HG02981 (cell line): ENCODE measurements at regions not wholly inside any gene's neighbourhood (a gene's known extent, or its start where the extent isn't known, plus 50 kb on each side); places are given as distances from the start of the nearest gene placed in this dataset.

Experiments used
- ATAC-seq: cut with Tn5 transposase; IDR thresholded peaks from one replicate; pipeline ENCODE4 v1.9.1; 2021; ENCODE audit warnings: mild to moderate bottlenecking, moderate library complexity; ENCODE audit not compliant: unreplicated experiment

- ATAC-seq, result no peak
Measured at GRCh38 chr4:45985038-45985437, 138.8 kb downstream of the GABRG1 start.

DNA sequence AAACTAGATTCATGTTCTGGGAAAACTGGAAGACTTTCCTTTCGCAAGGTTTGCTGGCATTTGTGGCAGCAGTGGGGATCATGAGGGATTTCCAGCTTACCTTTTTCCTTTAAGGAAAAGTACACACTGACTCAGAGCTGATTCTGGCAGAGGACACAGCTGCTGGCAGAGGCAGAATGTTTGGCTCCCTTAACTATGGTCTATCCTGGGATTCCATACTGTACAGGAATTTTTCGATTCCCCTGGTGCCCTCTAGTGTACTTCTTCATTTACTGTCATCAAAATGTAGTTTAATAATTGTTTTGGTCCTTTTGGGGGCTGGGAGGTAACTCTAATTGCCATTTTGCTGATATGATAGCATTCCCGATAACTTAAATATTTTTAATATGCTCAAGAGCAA, 152.7 kb downstream of the GABRG1 start:
- no peak for ATAC-seq

DNA sequence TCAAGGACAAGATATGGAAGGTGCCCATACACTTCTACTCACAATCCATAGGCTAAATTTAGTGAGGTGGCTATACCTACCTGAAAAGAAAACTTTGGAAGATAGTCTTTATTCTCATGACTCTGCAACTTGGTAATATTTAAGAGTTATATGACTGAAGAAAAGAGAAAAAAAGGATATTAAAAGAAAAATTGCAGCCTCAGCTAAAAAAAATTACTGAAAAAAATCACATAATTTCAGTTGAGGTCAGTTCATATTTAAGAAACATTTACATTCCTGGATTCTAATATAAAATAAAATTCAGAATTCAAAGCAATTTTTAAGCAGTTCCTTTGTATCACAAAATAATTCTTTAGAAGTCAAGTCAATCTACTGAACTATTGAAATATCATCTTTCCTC, 166.5 kb downstream of the GABRG1 start:
- no peak for ATAC-seq

DNA sequence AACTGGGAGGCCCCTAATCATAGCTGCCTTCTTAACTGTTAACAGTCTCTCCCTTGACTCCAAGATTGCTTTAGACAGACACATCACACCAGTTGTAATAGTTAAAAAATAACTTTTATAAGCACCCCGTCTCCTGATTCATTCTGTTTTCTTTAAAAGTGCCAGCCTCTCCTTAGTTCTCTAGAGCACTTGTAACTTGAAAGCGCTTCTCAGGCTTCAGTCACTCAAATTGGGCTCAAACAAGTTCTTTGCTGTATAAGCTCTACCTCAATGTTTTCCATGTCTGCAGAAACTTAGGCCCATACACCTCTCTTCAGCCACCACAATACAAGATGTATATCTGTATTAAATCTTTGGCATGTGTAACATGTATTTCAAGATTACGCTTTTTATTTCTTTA, 169.6 kb downstream of the GABRG1 start:
- no peak for ATAC-seq

DNA sequence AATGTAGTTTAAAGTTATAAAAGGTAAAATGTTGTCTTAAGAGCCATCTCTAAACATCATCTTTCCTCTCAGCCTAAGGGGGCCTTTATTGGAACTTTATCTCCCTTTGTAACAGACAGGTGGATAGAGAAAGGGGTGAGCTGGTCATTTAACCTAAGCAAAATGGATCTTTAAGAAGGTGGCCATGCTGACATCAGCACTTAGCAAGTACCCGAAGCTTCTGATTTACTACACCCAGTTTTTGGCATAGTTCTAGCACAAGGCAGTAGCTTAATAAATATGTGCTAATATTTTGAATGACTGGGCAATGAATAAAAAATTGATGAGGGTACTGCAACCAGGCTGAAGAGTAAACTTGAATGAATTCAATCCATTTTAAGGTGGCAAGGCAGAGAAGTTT, 172.7 kb downstream of the GABRG1 start:
- no peak for ATAC-seq

DNA sequence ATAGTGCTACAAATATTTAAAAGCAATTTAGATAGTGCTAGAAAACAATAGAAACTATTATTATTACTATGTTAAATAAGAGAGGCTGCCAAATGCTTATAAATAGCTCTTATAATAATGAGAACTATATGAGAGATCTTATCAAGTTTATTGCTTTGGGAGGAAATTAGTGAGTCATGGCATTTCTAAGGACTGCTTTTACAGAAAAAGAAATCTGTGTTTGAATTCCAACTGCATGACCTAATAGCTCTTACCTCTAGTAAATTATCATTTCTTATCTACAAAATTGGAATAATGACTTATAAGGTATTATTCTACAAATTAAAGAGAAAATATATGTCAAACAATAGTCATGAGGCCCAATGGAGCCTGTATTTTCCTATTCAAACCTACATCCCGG, 177.2 kb downstream of the GABRG1 start:
- ATAC-seq, result no peak

DNA sequence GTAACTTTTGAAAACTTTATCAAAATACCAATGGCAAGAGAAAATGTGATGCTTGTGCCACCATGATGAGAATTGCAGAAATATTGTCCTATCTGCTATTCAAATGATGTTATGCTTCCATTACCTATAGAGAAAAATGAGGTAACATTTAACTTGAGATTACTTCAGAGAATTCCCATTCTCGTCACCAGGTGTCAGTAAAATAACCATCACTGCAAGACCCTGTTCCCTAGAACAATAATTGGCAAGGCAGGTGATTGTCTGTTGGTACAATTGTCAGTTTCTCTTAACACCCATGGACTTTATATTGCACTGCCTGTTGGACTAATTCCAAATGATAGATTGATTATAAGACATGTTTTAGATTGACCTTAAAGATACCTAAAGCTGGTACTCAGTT, 179.9 kb downstream of the GABRG1 start:
- no peak for ATAC-seq

DNA sequence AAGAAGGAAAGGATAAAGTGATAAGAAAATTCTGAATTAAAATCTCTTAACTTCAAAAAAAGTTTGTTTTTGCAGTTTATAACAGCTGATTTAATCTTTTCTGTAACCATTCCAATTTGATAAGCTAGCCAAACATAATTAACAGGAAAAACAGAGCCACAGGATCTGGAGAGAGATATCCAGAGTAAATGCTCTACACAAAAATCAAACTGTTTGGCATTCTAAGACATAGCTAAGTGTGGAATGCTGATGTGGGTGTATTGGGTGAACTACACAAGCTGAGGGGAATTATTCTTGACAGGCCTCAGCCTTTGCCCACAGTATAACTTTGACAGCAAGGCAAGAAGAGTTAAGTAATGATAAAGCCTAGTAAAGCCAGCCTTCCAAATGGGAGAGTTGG, 184.8 kb downstream of the GABRG1 start:
- no peak for ATAC-seq

DNA sequence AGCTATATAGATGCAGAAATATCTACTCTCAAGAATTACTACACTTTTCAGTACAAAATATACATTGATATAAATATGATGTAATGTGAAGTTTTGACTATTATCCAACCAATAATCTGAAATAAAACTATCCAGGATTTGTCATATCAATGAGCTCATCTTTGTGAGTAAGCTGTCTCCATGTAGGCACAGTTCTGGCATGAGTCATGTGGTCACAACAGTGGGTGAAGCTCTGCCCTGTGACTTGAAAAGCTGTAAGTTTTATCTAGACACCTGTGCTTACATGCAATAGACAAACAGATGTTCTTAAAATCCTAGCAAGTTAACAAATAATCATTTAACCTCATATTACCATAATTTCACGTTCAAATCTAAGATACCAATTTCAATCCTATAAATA, 192.7 kb downstream of the GABRG1 start:
- ATAC-seq, result no peak

DNA sequence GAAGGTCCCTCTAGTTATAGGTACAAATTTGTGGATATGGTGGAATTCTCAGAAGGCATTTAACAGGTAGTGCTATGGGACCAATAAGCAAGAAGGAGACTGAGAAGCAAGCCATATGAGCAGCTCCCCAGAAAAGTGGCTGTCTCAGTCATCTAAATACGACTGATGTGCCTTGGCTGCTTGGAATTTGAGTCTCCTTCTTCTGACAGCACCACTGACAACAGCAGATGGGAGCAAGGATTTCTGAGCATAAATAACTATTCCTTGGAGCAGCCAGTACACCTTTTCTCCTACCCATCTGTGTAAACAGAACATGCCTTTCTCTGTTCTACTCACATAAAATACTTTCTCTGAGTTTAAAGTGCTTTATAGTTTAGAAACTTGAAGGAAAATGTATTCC, 196.2 kb downstream of the GABRG1 start:
- ATAC-seq, result no peak

DNA sequence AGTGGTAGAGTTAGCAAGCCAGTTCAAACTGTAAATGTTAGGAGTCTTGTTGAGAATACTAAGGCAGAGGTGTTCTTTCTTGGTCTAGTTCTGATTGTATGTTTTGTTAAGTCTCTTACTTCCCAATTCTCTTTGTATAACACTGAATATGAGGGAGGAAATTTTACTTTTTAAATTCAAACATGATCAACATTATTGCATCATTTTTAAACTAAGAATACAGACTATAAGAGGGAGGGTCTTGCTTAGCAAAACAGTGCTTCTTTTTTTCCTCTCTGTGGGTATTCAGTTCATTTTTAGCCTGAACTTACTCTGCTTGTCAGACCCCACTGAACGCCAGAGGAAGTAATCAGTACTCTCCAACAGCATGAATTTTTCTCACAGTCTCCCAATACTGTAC, 198.0 kb downstream of the GABRG1 start:
- no peak for ATAC-seq

DNA sequence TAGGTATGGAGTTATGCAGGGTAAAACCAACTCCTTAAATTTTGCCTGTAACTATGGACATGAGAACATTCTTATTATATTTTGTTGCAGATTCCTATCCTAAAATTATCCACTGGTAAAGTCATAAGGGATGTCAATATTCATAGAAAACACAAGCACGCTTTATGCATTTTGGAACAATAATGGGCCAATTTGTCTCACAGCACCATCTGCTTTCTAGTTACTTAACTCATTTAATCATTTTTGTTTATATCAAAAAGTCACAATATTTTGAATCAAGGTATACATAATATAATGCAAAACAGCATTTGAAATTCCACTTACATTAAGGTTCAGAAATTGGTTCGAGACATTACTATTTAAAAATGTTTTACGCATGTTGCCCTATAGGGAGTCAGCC, 203.0 kb downstream of the GABRG1 start:
- ATAC-seq, result no peak

- no peak for ATAC-seq
Measured at GRCh38 chr4:45910511-45910910, 213.3 kb downstream of the GABRG1 start.

GRCh38 chr4:45897946-45898585, 225.8 kb downstream of the GABRG1 start:
- no peak for ATAC-seq

DNA sequence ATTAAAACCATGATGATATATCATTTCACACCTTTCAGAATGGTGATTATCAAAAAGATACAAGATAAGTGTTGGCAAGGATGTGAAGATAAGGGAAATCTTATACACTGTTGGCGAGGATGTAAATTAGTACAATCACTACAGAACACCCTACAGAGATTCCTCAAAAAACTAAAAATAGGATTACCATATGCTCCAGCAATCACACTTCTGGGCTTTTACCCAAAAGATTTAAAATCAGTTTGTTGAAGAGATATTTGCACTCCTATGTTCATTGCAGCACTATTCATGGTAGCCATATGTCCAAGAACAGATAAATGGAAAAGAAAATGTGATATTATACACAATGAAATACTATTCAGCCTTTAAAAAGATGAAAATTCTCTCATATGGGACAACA, 240.4 kb downstream of the GABRG1 start:
- ATAC-seq, result no peak

DNA sequence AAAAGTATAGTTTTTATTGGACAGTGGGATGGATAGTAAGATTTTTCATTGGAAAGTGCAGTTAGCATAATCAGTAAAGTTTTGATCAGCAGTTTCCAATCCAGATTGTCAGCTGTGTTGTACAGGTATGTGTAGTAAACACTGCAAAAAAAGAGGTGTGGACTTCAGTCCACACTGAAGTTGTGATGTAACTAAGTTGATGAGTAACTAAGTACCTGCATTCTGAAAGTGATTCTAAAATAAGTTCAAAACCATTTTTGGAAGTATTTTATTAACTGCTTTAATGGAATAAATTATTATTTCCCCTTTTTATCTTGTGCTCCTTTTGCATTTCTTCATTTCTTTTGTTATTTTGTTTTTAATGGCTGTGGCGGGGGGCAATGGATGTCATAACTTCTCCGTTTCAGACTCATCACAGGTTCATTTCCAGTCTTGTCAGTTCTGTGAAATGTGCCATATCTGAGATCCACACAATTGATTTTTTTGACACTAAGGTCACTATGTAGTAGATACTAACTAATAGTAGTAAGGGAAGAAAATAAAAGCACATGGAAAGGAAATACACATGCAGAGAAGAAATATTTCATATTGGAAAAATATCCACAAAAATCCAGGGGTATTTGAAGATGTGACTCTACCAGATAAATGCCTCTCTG, 247.5 kb downstream of the GABRG1 start:
- ATAC-seq, result no peak

GRCh38 chr4:45869184-45869583, 254.7 kb downstream of the GABRG1 start:
- no peak for ATAC-seq

DNA sequence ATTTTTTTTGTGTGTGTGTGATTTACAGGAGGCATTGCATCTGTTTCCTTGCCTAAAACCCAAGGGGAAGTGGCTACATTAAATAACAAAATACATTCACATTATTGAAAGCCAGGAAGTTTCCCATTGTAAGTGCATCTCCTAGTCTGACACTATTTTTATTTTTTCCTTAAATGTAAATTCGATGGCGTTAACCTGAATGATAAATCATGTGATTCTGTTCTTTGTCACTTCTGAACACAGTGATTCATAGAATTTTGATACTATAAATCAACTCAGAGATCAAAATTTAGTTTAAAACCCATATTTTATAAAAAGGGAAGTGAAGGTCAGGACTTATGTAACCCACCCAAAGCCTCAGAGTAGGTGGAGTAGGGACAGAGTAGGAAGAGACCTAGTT, 258.1 kb downstream of the GABRG1 start:
- ATAC-seq, result no peak

DNA sequence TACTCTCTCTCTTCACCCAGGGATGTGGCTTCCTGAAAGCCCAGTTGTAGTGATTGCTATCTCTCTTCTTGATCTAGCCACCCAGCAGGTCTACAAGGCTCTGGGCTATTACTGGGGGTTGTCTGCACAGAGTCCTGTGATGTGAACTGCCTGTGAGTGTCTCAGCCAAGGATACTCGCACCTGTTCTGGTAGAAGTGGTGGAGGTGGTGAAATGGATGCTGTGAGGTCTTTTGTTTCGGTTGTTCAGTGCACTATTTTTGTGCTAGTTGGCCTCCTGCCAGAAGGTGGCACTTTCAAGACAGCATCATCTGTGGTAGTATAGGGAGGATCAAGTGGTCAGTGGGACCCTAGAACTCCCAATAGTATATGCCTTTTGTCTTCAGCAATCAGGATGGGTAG, 268.0 kb downstream of the GABRG1 start:
- ATAC-seq, result no peak

DNA sequence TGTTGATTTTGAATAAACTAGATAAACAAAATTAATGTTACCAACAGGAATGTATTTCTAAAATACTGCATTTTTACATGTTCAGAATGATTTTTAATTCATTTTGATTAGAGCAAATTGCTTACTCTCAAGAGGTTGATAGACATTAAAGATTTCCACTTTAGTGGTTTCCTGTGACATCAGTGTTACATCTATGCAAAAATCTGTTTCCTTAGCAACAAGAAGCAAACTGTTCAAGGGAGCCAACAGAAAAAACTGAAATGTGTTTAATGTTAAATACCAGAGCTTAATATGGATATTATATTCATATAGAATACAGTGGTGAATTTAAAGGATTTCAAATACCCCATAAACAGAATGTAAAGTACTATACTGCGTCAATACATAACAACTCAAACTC, 277.8 kb downstream of the GABRG1 start:
- no peak for ATAC-seq

GRCh38 chr4:45841791-45842190, 282.1 kb downstream of the GABRG1 start:
- no peak for ATAC-seq

GRCh38 chr4:45831692-45832091, 292.2 kb downstream of the GABRG1 start:
- ATAC-seq, result no peak

- no peak for ATAC-seq
Measured at GRCh38 chr4:45803994-45804393, 319.9 kb downstream of the GABRG1 start.
